ENCODE measurements at regions not wholly inside any gene's neighbourhood (a gene's known extent, or its start where the extent isn't known, plus 50 kb on each side); places are given as distances from the start of the nearest gene placed in this dataset.
"Not testable (repeated sequence)": the region's sequence is repeated elsewhere in the genome, so short reads cannot be mapped to it uniquely, and the experiment has no call there.

DNA sequence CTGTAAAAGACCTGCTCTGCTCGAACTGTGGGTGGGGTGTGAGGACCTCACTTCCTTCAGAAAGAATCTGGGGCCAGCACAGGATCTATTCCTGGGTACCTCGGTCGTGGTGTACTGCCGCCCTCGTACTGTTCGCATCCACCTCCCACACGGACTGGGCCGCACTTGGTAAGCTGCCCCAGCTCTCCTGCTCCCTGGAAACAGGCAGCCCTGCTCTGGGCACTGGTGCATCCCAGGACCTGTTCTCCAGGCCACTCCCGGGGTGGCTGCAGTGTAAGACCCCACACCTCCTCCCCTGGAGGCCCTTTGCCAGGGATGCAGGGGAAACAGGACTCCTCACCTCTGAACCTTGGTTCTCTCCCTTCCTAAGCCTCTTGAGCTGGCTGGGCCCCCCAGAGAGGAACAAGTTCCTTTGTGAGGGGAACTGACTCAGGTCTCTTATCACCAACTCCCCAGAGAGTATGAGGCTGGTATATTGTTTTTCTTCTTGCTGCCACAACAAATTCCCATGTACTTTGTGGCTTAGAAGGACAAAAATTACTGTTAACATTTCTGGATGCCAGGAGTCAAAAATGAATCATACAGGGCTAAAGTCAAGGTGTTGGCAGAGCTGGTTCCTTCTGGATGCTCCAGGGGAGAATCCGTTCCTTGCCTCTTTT is 276.5 kb downstream of the NUAK1 start:
- H3K4me3 Mint-ChIP-seq: no peak overlapping the region
- POLR2A ChIA-PET: no interaction called here

GRCh38 chr12:105864316-105864715 is 274.4 kb downstream of the NUAK1 start:
- H3K27ac Mint-ChIP-seq: no peak overlapping the region
- H3K27me3 Mint-ChIP-seq: peaks cover 2% of the 10 kb centered on the region
- no peaks in the 10 kb centered on the region for H3K4me1 Mint-ChIP-seq
- POLR2A ChIA-PET: no interaction called here
- no peak overlapping the region for H3K4me3 Mint-ChIP-seq
- peaks cover 3% of the 10 kb centered on the region for H3K9me3 Mint-ChIP-seq
- no peak for ATAC-seq (ENCODE audit: low read depth)
- DNase-seq: no peak
- no peaks in the 10 kb centered on the region for H3K36me3 Mint-ChIP-seq

More for the DNA sequence above, 276.5 kb downstream of the NUAK1 start:
- no peak for ATAC-seq (ENCODE audit: low read depth)
- H3K27ac Mint-ChIP-seq: no peak overlapping the region
- peaks cover 2% of the 10 kb centered on the region for H3K27me3 Mint-ChIP-seq
- DNase-seq: no peak
- H3K4me1 Mint-ChIP-seq: no peaks in the 10 kb centered on the region
- H3K9me3 Mint-ChIP-seq: peaks cover 3% of the 10 kb centered on the region
- H3K36me3 Mint-ChIP-seq: no peaks in the 10 kb centered on the region

DNA sequence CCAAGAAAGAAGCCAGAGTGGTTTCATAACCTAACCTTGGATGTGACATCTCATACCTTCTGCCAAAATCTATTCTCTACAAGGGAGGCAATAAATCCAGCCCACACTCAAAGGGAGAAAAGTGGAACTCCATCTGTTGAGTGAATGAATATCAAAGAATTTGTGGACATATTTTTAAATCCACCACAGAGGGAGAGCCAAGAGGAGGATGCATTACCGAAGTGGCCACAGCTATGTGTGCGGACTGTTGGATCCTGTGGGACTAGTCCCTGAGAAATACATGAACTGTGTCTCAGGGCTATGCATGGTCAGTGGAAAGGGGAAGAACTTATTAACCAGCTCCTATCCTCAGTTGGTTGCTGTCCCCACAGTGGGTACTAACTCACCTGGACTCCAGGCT is 273.9 kb downstream of the NUAK1 start:
- H3K27ac Mint-ChIP-seq: no peak overlapping the region
- POLR2A ChIA-PET: no interaction called here
- peaks cover 3% of the 10 kb centered on the region for H3K9me3 Mint-ChIP-seq

DNA sequence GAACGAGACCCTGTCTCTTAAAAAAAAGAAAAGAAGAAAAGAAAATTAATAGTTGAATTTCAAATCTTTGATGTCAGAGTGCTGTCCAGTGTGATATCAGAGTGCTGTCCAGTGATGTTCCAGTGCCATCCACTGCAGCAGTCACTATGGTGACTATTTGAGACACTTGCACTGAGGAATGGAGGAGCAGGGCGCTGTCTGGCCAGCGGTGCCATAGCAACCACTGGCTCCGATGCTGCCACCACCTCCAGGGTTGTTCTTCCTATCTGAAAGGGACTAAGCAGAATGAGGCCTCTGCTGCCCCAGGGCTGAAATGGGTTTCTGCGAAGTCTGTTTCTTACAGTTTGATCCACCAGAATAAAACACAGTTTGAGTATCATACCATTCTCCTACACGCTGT is 272.9 kb downstream of the NUAK1 start:
- POLR2A ChIA-PET: no interaction called here
- Mint-ChIP-seq H3K9me3 (peaks cover 3% of the 10 kb centered on the region), H3K27me3 (no peaks in the 10 kb centered on the region), H3K36me3 (no peaks in the 10 kb centered on the region), H3K27ac (no peak overlapping the region), H3K4me3 (no peak overlapping the region), H3K4me1 (no peaks in the 10 kb centered on the region)
- DNase-seq (no peak), ATAC-seq (ENCODE audit: low read depth) (no peak)

More for the DNA sequence above, 273.9 kb downstream of the NUAK1 start:
- Mint-ChIP-seq H3K36me3 (no peaks in the 10 kb centered on the region), H3K4me3 (no peak overlapping the region), H3K4me1 (no peaks in the 10 kb centered on the region), H3K27me3 (peaks cover 2% of the 10 kb centered on the region)
- DNase-seq: no peak
- ATAC-seq (ENCODE audit: low read depth): no peak

DNA sequence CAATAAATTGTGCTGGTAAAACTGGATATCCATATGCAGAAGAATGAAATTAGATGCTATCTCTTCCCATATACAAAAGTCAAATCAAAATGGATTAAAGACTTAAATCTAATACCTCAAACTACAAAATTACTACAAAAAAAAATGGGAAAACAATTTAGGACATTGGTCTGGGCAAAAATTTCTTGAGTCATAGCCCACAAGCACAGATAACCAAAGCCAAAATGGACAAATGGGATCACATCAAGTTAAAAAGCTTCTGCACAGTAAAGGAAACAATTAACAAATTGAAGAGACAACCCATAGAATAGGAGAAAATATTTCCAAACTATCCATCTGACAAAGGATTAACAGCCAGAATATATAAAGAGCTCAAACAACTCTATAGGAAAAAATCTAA is 264.6 kb downstream of the NUAK1 start:
- no peaks in the 10 kb centered on the region for H3K36me3 Mint-ChIP-seq
- DNase-seq (no peak), ATAC-seq (ENCODE audit: low read depth) (no peak)
- H3K4me3 Mint-ChIP-seq: no peak overlapping the region
- peaks cover 2% of the 10 kb centered on the region for H3K27me3 Mint-ChIP-seq
- H3K4me1 Mint-ChIP-seq: no peaks in the 10 kb centered on the region
- H3K9me3 Mint-ChIP-seq: peaks cover 1% of the 10 kb centered on the region
- no peak overlapping the region for H3K27ac Mint-ChIP-seq
- POLR2A ChIA-PET: no interaction called here

DNA sequence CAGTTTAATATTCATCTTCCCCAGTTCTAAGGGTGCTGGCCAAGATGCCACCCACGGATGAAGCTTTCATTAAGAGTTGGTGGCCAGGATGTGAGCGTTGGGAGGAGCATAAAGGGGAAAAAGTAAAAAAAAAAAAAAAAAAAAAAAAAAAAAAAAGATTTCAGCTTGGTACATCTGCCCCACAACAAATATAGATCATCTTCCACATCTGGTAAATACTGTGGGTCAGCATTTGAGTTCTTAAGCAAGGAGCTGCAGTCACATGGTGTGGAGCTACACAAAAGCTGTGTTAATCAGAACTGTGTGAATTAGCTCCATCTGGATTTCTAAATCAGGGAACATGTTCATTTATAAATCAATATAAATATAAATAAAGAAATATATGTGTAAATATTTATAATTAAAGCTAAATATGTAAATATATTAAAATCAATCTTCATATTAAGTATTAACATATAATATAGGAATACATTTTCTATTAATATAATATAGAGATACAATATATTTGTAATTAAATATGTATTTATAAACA is 262.3 kb downstream of the NUAK1 start:
- H3K27ac Mint-ChIP-seq: no peak overlapping the region
- H3K36me3 Mint-ChIP-seq: no peaks in the 10 kb centered on the region
- H3K4me3 Mint-ChIP-seq: no peak overlapping the region
- H3K9me3 Mint-ChIP-seq: no peaks in the 10 kb centered on the region
- ATAC-seq (ENCODE audit: low read depth) (no peak), DNase-seq (no peak)
- no peaks in the 10 kb centered on the region for H3K4me1 Mint-ChIP-seq
- POLR2A ChIA-PET: no interaction called here
- H3K27me3 Mint-ChIP-seq: peaks cover 2% of the 10 kb centered on the region

DNA sequence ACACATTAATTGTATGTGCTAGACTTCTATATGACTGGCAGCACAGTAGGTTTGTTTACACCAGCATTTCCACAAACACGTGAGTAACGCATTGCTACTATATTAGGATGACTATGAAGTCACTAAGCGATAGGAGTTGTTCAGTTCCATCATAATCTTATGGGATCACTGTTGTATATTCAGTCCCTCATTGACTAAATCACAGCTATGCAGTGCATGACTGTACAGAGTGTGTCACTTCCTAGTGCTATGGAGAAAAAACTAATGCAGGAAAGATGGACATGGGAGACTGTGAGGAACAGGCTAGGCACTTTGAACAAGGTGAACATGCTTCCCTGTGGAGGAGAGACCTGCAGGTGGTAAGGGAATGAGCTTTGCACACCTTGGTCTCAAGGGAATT is 259.8 kb downstream of the NUAK1 start:
- POLR2A ChIA-PET: no interaction called here
- DNase-seq: no peak
- H3K27ac Mint-ChIP-seq: no peak overlapping the region

GRCh38 chr12:105880824-105881388 is 257.8 kb downstream of the NUAK1 start:
- POLR2A ChIA-PET: no interaction called here
- Mint-ChIP-seq H3K4me1 (no peaks in the 10 kb centered on the region), H3K9me3 (no peaks in the 10 kb centered on the region), H3K36me3 (no peaks in the 10 kb centered on the region), H3K27ac (no peak overlapping the region), H3K4me3 (no peak overlapping the region), H3K27me3 (no peaks in the 10 kb centered on the region)
- ATAC-seq (ENCODE audit: low read depth) (no peak), DNase-seq (no peak)

More for the DNA sequence above, 259.8 kb downstream of the NUAK1 start:
- Mint-ChIP-seq H3K27me3 (no peaks in the 10 kb centered on the region), H3K4me1 (no peaks in the 10 kb centered on the region), H3K36me3 (no peaks in the 10 kb centered on the region), H3K4me3 (no peak overlapping the region), H3K9me3 (no peaks in the 10 kb centered on the region)
- no peak for ATAC-seq (ENCODE audit: low read depth)

GRCh38 chr12:105882404-105882803 is 256.4 kb downstream of the NUAK1 start:
- Mint-ChIP-seq H3K9me3 (no peaks in the 10 kb centered on the region), H3K27me3 (no peaks in the 10 kb centered on the region), H3K27ac (no peak overlapping the region), H3K4me1 (no peaks in the 10 kb centered on the region), H3K4me3 (no peak overlapping the region), H3K36me3 (no peaks in the 10 kb centered on the region)
- no peak for ATAC-seq (ENCODE audit: low read depth)
- POLR2A ChIA-PET: no interaction called here
- no peak for DNase-seq

DNA sequence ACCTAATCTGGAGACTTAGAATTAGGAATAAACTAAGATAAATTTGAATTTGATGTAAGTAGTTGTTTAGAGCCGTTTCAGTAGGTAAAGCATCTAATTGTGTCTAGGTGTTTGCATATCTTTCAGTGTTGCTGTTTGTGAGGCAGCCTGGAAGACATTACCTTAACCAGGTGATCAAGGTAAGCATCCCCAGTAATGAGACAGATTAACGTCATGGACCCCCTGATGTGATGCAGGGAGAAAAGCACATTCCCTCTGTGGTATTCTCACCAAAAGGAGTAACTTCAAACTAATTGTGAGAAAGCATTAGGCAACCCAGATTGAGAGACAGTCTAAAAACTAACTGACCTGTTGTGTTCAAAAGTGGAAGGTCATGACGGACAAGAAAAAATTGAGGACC is 251.6 kb downstream of the NUAK1 start:
- Mint-ChIP-seq H3K9me3 (peaks cover 1% of the 10 kb centered on the region), H3K4me3 (no peak overlapping the region), H3K27ac (no peak overlapping the region), H3K4me1 (no peaks in the 10 kb centered on the region), H3K27me3 (no peaks in the 10 kb centered on the region), H3K36me3 (no peaks in the 10 kb centered on the region)
- POLR2A ChIA-PET: no interaction called here
- no peak for DNase-seq
- no peak for ATAC-seq (ENCODE audit: low read depth)

GRCh38 chr12:105888696-105889095 is 250.1 kb downstream of the NUAK1 start:
- peaks cover 1% of the 10 kb centered on the region for H3K9me3 Mint-ChIP-seq
- ATAC-seq (ENCODE audit: low read depth) (no peak), DNase-seq (no peak)
- no peak overlapping the region for H3K4me3 Mint-ChIP-seq
- H3K36me3 Mint-ChIP-seq: no peaks in the 10 kb centered on the region
- H3K27me3 Mint-ChIP-seq: no peaks in the 10 kb centered on the region
- H3K4me1 Mint-ChIP-seq: no peaks in the 10 kb centered on the region
- H3K27ac Mint-ChIP-seq: no peak overlapping the region
- POLR2A ChIA-PET: no interaction called here

DNA sequence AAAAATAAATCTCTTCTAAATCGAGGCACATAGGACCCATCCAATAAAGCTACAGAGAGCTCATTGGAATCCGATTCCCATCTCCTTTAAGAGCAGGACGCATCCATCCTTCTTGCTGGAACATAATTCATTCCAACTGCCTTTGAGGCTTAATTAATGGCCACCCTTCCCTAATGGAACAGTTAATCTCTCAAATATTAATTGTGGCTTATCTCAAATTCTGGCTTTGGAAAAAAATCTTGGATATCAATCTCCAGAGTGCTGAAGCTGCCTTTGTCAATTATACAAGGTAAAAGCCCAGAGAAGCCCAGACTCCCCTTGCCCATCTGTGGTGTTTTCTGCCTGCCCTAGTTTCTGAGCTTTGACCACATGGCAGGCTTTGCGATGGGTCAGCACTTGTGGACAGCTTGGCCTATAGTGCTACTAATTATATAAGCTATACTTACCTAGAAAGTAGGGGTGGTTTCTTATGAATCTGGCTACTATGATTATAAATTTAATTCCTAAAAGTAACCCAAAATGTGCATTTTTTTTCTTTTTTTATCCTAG is 246.3 kb downstream of the NUAK1 start:
- DNase-seq (no peak), ATAC-seq (ENCODE audit: low read depth) (no peak)
- POLR2A ChIA-PET: no interaction called here

GRCh38 chr12:105895197-105895832 is 243.4 kb downstream of the NUAK1 start:
- H3K4me1 Mint-ChIP-seq; POLR2A ChIA-PET; H3K36me3 Mint-ChIP-seq; H3K4me3 Mint-ChIP-seq; ATAC-seq (ENCODE audit: low read depth); H3K27ac Mint-ChIP-seq; H3K27me3 Mint-ChIP-seq; H3K9me3 Mint-ChIP-seq; DNase-seq: not testable (repeated sequence)

More for the DNA sequence above, 246.3 kb downstream of the NUAK1 start:
- no peaks in the 10 kb centered on the region for H3K27me3 Mint-ChIP-seq
- no peak overlapping the region for H3K27ac Mint-ChIP-seq
- no peak overlapping the region for H3K4me3 Mint-ChIP-seq
- H3K4me1 Mint-ChIP-seq: no peaks in the 10 kb centered on the region
- H3K36me3 Mint-ChIP-seq: no peaks in the 10 kb centered on the region
- peaks cover 1% of the 10 kb centered on the region for H3K9me3 Mint-ChIP-seq

DNA sequence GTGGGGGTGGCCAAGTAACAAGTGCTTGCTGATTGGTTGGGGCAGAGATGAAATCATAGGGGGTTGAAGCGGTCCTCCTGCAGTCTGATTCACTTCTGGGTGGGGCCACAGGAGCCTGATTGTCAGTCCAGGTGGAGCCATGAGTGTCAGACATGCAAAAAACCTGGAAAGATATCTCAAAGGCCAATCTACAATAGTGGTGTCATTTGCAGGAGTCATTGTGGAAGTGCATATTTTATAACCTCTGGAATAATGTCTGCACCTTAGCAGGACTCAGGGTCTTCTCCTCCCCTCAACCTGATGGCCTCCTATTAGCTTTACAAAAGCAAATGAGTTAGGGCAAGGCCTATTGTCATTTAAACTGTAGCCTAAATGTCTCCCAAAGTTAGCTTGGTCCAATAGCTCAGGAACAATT is 241.4 kb downstream of the NUAK1 start:
- no peak for ATAC-seq (ENCODE audit: low read depth)
- H3K27me3 Mint-ChIP-seq: peaks cover 2% of the 10 kb centered on the region

More for the DNA sequence above, 241.4 kb downstream of the NUAK1 start:
- no peaks in the 10 kb centered on the region for H3K36me3 Mint-ChIP-seq
- no peaks in the 10 kb centered on the region for H3K9me3 Mint-ChIP-seq
- POLR2A ChIA-PET: no interaction called here
- no peaks in the 10 kb centered on the region for H3K4me1 Mint-ChIP-seq
- no peak for DNase-seq
- H3K27ac Mint-ChIP-seq: no peak overlapping the region
- H3K4me3 Mint-ChIP-seq: no peak overlapping the region
